ENCODE measurements at regions not wholly inside any gene's neighbourhood (a gene's known extent, or its start where the extent isn't known, plus 50 kb on each side); places are given as distances from the start of the nearest gene placed in this dataset.

GRCh38 chr4:18568600-18568999 is 547.0 kb upstream of the LCORL start:
- DNase-seq (ENCODE audit: low read depth): no peak

GRCh38 chr4:18566970-18567799 is 545.6 kb upstream of the LCORL start:
- DNase-seq (ENCODE audit: low read depth): no peak

- DNase-seq (ENCODE audit: low read depth): no peak
These were observed 537.9 kb upstream of the LCORL start for GRCh38 chr4:18559492-18559891.

GRCh38 chr4:18556402-18556801 is 534.8 kb upstream of the LCORL start:
- no peak for DNase-seq (ENCODE audit: low read depth)

- DNase-seq (ENCODE audit: low read depth): no peak
These were observed 518.8 kb upstream of the LCORL start for GRCh38 chr4:18540349-18540748.

GRCh38 chr4:18538121-18538520 is 516.6 kb upstream of the LCORL start:
- DNase-seq (ENCODE audit: low read depth): no peak

GRCh38 chr4:18536428-18536827 is 514.9 kb upstream of the LCORL start:
- DNase-seq (ENCODE audit: low read depth): no peak

- DNase-seq (ENCODE audit: low read depth): no peak
These were observed 514.4 kb upstream of the LCORL start for GRCh38 chr4:18535948-18536347.

GRCh38 chr4:18533262-18533775 is 511.8 kb upstream of the LCORL start:
- no peak for DNase-seq (ENCODE audit: low read depth)

GRCh38 chr4:18531731-18532130 is 510.2 kb upstream of the LCORL start:
- DNase-seq (ENCODE audit: low read depth): no peak

- no peak for DNase-seq (ENCODE audit: low read depth)
These were observed 507.9 kb upstream of the LCORL start for GRCh38 chr4:18529482-18529881.

- DNase-seq (ENCODE audit: low read depth): no peak
These were observed 503.1 kb upstream of the LCORL start for GRCh38 chr4:18524667-18525066.

GRCh38 chr4:18518098-18518497 is 496.5 kb upstream of the LCORL start:
- no peak for DNase-seq (ENCODE audit: low read depth)

GRCh38 chr4:18513861-18514260 is 492.3 kb upstream of the LCORL start:
- no peak for DNase-seq (ENCODE audit: low read depth)

- no peak for DNase-seq (ENCODE audit: low read depth)
These were observed 491.2 kb upstream of the LCORL start for GRCh38 chr4:18512718-18513117.

GRCh38 chr4:18511727-18512126 is 490.2 kb upstream of the LCORL start:
- DNase-seq (ENCODE audit: low read depth): no peak

GRCh38 chr4:18508786-18509185 is 487.2 kb upstream of the LCORL start:
- no peak for DNase-seq (ENCODE audit: low read depth)

GRCh38 chr4:18480928-18481327 is 459.4 kb upstream of the LCORL start:
- DNase-seq (ENCODE audit: low read depth): no peak

GRCh38 chr4:18480342-18480741 is 458.8 kb upstream of the LCORL start:
- no peak for DNase-seq (ENCODE audit: low read depth)

- DNase-seq (ENCODE audit: low read depth): no peak
These were observed 458.3 kb upstream of the LCORL start for GRCh38 chr4:18479825-18480224.

GRCh38 chr4:18463987-18464559 is 442.5 kb upstream of the LCORL start:
- DNase-seq (ENCODE audit: low read depth): no peak

- DNase-seq (ENCODE audit: low read depth): no peak
These were observed 436.9 kb upstream of the LCORL start for GRCh38 chr4:18458465-18458864.

- DNase-seq (ENCODE audit: low read depth): no peak
These were observed 432.8 kb upstream of the LCORL start for GRCh38 chr4:18454349-18454748.

- DNase-seq (ENCODE audit: low read depth): no peak
These were observed 423.6 kb upstream of the LCORL start for GRCh38 chr4:18445110-18445509.
